Right lobe of liver (tissue), 6 donors: ENCODE measurements at regions not wholly inside any gene's neighbourhood (a gene's known extent, or its start where the extent isn't known, plus 50 kb on each side); places are given as distances from the start of the nearest gene placed in this dataset.

Experiments used
- ATAC-seq, 4 donors: fragments of 200-7000 bp; cut with Tn5 transposase; one replicate each; pipeline ENCODE4 v1.9.1; 2020; ENCODE audit warnings: mild to moderate bottlenecking in 4 of 4, moderate library complexity in 4 of 4
- DNase-seq, 3 donors: peaks; one replicate each; pipeline ENCODE4 v3.0.0-alpha.2; 2020
- H3K27ac ChIP-seq, 3 donors: fragments of 200-600 bp; one replicate each; pipeline ENCODE4 v1.8.0; 2022
- H3K27me3 ChIP-seq, 2 donors: fragments of 200-600 bp; one replicate each; pipeline ENCODE4 v1.8.0; 2022
- H3K36me3 ChIP-seq, 4 donors: fragments of 200-600 bp; sonication (generic) in 1 of 4; one replicate each; pipeline versions ENCODE4 v1.5.1 to v1.8.0; 2017 to 2022; ENCODE audit warnings: control low read depth in 1 of 4
- H3K4me1 ChIP-seq, 4 donors: fragments of 200-600 bp; sonication (generic) in 1 of 4; one replicate each; pipeline versions ENCODE4 v1.5.1 to v1.8.0; 2017 to 2022; ENCODE audit warnings: control low read depth in 1 of 4
- H3K4me3 ChIP-seq, 3 donors: fragments of 200-600 bp; one replicate each; pipeline ENCODE4 v1.8.0; 2022
- H3K9me3 ChIP-seq, 4 donors: fragments of 200-600 bp; sonication (generic) in 1 of 4; one replicate each; pipeline versions ENCODE4 v1.5.1 to v1.8.0; 2017 to 2022; ENCODE audit warnings: control low read depth in 1 of 4
- CTCF ChIP-seq, 4 donors: fragments of 200-600 bp in 3 of 4; fragments of 450-650 bp in 1 of 4; IDR thresholded peaks; one replicate each; pipeline versions ENCODE4 v1.5.1 to v1.8.0; 2016 to 2022; ENCODE audit warnings: antibody characterized with exemption in 4 of 4, mild to moderate bottlenecking in 2 of 4
- POLR2A ChIP-seq: fragments of 450-650 bp; IDR thresholded peaks from one replicate; pipeline ENCODE4 v1.6.1; 2017; ENCODE audit warnings: antibody characterized with exemption, mild to moderate bottlenecking
- WGBS: methylation state at CpG from one replicate; pipeline ENCODE4 v1.1.6; 2018; ENCODE audit warnings: low coverage, low lambda C conversion rate; ENCODE audit not compliant: insufficient coverage; ENCODE audit errors: missing lambda C conversion rate; 5-methylcytosine and 5-hydroxymethylcytosine counted together
- intact Hi-C, 2 donors: fragments of 100-400 bp; cut with DNase I; formaldehyde crosslinking; loops; one replicate each; pipeline versions ENCODE4 v1.11.2 to v1.14.1; 2022
- donor health status: DM: no; HTN: yes; CAD: no.
- donor health status: DM: no; HTN: no; CAD: no.
- donor health status: DM: no; HTN: no; CAD: no.
- donor health status: DM: no; HTN: yes; CAD: no.
- donor health status: DM: no; HTN: yes; CAD: no.

GRCh38 chr2:219946021-219946420 lies 318.6 kb downstream of the SLC4A3 start:
- Histone ChIP-seq H3K27me3 (no peaks in the 10 kb centered on the region), H3K9me3 (no peaks in the 10 kb centered on the region), H3K4me3 (no peak overlapping the region), H3K27ac (no peak overlapping the region), H3K4me1 (no peaks in the 10 kb centered on the region), H3K36me3 (no peaks in the 10 kb centered on the region)
- intact Hi-C loops = no loop called here
- TF ChIP-seq POLR2A = no peak
- TF ChIP-seq CTCF (IDR thresholded peaks at IDR 0.05) = no peak
- ATAC-seq (no peak), DNase-seq (no peak)
- 38% methylated on average over 1 of the region's 1 CpG for WGBS

GRCh38 chr2:219946529-219946928 lies 319.1 kb downstream of the SLC4A3 start:
- no peak overlapping the region for H3K4me3 ChIP-seq

DNA sequence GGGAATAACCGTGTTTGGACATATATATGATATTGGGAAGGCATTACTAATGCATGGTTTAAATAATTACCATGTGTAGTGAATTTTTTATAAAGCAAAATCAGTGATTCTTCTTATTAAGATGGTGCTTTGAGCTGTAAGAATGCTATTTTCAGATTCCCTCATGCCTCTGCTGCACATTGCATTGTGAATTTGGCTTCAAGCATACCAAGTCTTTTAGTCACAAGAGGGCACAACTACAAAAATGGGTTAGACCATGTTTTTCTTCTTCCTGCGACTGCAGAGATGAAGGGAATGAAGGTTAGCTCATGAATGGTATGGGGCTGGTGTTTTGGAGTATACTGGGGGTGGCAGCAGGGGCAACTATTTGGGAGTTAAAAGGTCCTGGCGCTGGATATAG lies 320.1 kb downstream of the SLC4A3 start:
- DNase-seq (no peak), ATAC-seq (no peak)
- intact Hi-C loops = no loop called here
- no peak for TF ChIP-seq POLR2A
- TF ChIP-seq CTCF (IDR thresholded peaks at IDR 0.05) = no peak
- H3K27me3 ChIP-seq = no peaks in the 10 kb centered on the region
- H3K4me1 ChIP-seq = no peaks in the 10 kb centered on the region
- 47% methylated on average over 3 of the region's 3 CpGs for WGBS
- no peaks in the 10 kb centered on the region for H3K36me3 ChIP-seq
- H3K9me3 ChIP-seq = no peaks in the 10 kb centered on the region
- no peak overlapping the region for H3K4me3 ChIP-seq
- no peak overlapping the region for H3K27ac ChIP-seq

More at GRCh38 chr2:219946529-219946928, 319.1 kb downstream of the SLC4A3 start:
- H3K27me3 ChIP-seq = no peaks in the 10 kb centered on the region
- TF ChIP-seq POLR2A (no peak), CTCF (IDR thresholded peaks at IDR 0.05) (no peak)
- ATAC-seq (no peak), DNase-seq (no peak)
- intact Hi-C loops = no loop called here
- no peaks in the 10 kb centered on the region for H3K9me3 ChIP-seq
- no peak overlapping the region for H3K27ac ChIP-seq
- no peaks in the 10 kb centered on the region for H3K4me1 ChIP-seq
- H3K36me3 ChIP-seq = no peaks in the 10 kb centered on the region

GRCh38 chr2:219949053-219949452 lies 321.6 kb downstream of the SLC4A3 start:
- Histone ChIP-seq H3K27me3 (no peaks in the 10 kb centered on the region), H3K4me1 (no peaks in the 10 kb centered on the region), H3K4me3 (no peak overlapping the region), H3K9me3 (no peaks in the 10 kb centered on the region), H3K36me3 (no peaks in the 10 kb centered on the region), H3K27ac (no peak overlapping the region)
- no peak for DNase-seq
- TF ChIP-seq POLR2A = no peak
- TF ChIP-seq CTCF (IDR thresholded peaks at IDR 0.05) = no peak
- intact Hi-C loops = no loop called here
- WGBS = 53% methylated on average over 3 of the region's 3 CpGs
- ATAC-seq = no peak

DNA sequence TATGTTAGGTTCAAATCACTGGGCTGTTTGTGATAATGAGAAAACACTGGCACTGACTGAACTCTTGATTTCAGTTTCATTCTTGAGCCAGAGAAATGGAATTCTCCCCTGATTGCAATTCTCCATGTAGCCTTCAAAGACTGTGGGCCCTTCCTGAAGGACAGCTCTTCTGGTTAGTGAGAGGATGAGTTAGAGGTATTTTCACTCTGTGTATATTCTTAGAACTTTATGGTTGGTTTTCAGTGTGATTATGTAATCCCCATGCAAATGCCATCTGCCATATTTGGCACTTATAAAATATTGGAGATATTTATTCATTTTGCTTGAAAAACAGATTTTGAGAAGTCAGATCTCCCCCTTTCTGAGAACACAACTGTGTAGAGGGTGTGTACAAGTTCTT lies 323.7 kb downstream of the SLC4A3 start:
- no peaks in the 10 kb centered on the region for H3K4me1 ChIP-seq
- H3K9me3 ChIP-seq = no peaks in the 10 kb centered on the region
- DNase-seq (no peak), ATAC-seq (no peak)
- H3K4me3 ChIP-seq = no peak overlapping the region
- no peaks in the 10 kb centered on the region for H3K27me3 ChIP-seq
- intact Hi-C loops = no loop called here
- H3K36me3 ChIP-seq = no peaks in the 10 kb centered on the region
- H3K27ac ChIP-seq = no peak overlapping the region
- TF ChIP-seq POLR2A = no peak
